T-helper 2 cell treated with Interferon-gamma antibody and Interleukin-4, amounts not matched to agents 5 μg/mL and 100 μg/mL, for 36 hours (primary cell): ENCODE measurements at regions not wholly inside any gene's neighbourhood (a gene's known extent, or its start where the extent isn't known, plus 50 kb on each side); places are given as distances from the start of the nearest gene placed in this dataset.

Experiments
- DNase-seq: peaks from one replicate; pipeline ENCODE4 v3.0.0; 2021; ENCODE audit warnings: low spot score
- H3K27ac Mint-ChIP-seq: one replicate; pipeline ENCODE4 v1.8.0; 2021; ENCODE audit warnings: mild to moderate bottlenecking, mixed read lengths
- H3K27me3 Mint-ChIP-seq: one replicate; pipeline ENCODE4 v1.8.0; 2021; ENCODE audit warnings: low read depth, mixed read lengths
- H3K36me3 Mint-ChIP-seq: one replicate; pipeline ENCODE4 v1.8.0; 2021; ENCODE audit warnings: low read depth, mixed read lengths
- H3K4me1 Mint-ChIP-seq: one replicate; pipeline ENCODE4 v1.8.0; 2021; ENCODE audit warnings: low read depth, mixed read lengths
- H3K4me3 Mint-ChIP-seq: one replicate; pipeline ENCODE4 v1.8.0; 2022; ENCODE audit warnings: mild to moderate bottlenecking, moderate library complexity, mixed read lengths
- H3K9me3 Mint-ChIP-seq: one replicate; pipeline ENCODE4 v1.8.0; 2021; ENCODE audit warnings: mixed read lengths

DNA sequence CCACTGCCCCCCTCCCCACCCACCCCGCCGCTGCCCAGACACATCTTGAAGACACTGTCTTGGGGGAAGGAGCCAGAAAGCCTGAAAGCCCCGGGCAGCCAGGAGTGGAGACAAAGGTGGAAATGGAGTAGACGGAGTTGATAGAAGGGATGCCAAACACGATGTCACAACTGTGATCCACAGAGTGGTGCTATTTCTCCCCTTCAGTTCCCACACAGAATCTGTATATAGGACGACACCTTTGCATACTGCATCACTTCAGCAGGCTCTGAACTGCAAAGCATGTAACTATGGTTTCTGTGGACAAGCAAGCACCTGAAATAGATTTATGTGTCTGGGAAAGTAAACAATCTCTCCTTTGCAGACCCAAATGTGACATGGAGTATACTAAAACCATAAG, 56.4 kb upstream of the F13A1 start:
- Mint-ChIP-seq H3K27ac (no peak overlapping the region), H3K36me3 (no peaks in the 10 kb centered on the region), H3K27me3 (peaks cover 3% of the 10 kb centered on the region), H3K9me3 (no peaks in the 10 kb centered on the region), H3K4me3 (no peak overlapping the region), H3K4me1 (no peaks in the 10 kb centered on the region)
- no peak for DNase-seq

DNA sequence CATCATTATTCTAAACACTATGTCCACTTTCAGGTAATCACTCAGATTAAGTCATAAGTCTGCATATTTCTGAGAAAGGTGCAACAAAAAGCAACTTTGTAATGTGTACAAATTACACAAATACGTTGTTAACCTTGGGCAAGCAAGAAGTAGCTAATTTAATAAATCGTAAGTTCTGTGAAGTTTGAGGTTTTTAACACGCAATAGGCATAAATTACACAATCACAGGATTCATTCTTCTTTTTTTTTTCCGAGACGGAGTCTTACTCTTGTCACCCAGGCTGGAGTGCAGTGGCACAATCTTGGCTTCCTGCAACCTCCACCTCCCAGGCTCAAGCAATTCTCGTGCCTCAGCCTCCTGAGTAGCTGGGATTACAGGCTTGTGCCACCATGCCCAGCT, 57.2 kb upstream of the F13A1 start:
- H3K36me3 Mint-ChIP-seq = no peaks in the 10 kb centered on the region
- no peak overlapping the region for H3K4me3 Mint-ChIP-seq
- H3K27ac Mint-ChIP-seq = no peak overlapping the region
- peaks cover 3% of the 10 kb centered on the region for H3K27me3 Mint-ChIP-seq
- DNase-seq = no peak
- H3K4me1 Mint-ChIP-seq = no peaks in the 10 kb centered on the region
- H3K9me3 Mint-ChIP-seq = no peaks in the 10 kb centered on the region

- no peaks in the 10 kb centered on the region for H3K9me3 Mint-ChIP-seq
- peaks cover 3% of the 10 kb centered on the region for H3K27me3 Mint-ChIP-seq
- H3K4me1 Mint-ChIP-seq = no peaks in the 10 kb centered on the region
- H3K36me3 Mint-ChIP-seq = no peaks in the 10 kb centered on the region
- no peak overlapping the region for H3K27ac Mint-ChIP-seq
- no peak for DNase-seq
- no peak overlapping the region for H3K4me3 Mint-ChIP-seq
Measured at GRCh38 chr6:6379573-6379972, 59.1 kb upstream of the F13A1 start.

DNA sequence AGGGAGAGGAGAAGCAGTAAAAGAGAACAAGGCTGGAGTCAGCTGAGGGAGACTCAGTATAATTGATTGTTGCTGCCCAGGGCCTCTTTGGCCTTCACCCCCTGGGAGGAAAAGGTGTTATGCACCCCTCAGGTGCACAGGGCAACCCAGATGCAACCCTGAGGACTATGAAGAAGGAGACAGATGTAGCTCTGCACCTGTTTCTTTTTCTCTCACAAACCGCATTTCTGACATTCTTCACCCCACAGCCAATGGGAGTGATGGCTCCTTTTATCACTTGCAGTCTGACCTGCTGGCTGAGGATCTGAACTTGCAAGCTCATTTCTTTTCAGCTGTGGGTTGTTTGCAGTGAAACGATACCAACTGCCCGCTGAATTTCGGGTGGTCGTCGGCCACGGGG, 64.1 kb upstream of the F13A1 start:
- Mint-ChIP-seq H3K9me3 (no peaks in the 10 kb centered on the region), H3K4me1 (no peaks in the 10 kb centered on the region), H3K27ac (no peak overlapping the region)

DNA sequence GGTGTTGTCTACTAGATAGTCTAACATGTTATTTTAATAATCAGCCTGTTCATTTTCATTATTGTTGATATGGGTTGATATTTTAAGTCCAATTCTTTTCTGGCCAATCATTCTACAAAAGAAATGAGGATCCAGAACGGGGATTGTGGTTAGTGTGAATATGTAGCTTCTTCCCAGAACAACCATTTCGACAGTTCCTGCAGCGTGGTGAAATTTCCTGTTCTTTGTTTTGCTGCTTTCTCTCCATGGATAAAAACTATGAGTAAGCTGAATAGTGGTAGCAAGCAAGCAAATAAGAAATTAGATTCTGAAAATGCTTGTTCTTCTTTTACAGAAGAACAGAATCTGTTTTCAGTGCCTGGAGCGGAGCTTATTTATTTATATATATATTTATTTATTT, 65.5 kb upstream of the F13A1 start:
- Mint-ChIP-seq H3K27ac (no peak overlapping the region), H3K4me1 (no peaks in the 10 kb centered on the region), H3K27me3 (no peaks in the 10 kb centered on the region), H3K9me3 (no peaks in the 10 kb centered on the region), H3K4me3 (no peak overlapping the region), H3K36me3 (no peaks in the 10 kb centered on the region)
- DNase-seq = no peak

More for the DNA sequence above, 64.1 kb upstream of the F13A1 start:
- DNase-seq = no peak
- Mint-ChIP-seq H3K36me3 (no peaks in the 10 kb centered on the region), H3K4me3 (no peak overlapping the region), H3K27me3 (peaks cover 3% of the 10 kb centered on the region)

GRCh38 chr6:6390849-6391602, 70.6 kb upstream of the F13A1 start:
- Mint-ChIP-seq H3K4me1 (no peaks in the 10 kb centered on the region), H3K27me3 (peaks cover 3% of the 10 kb centered on the region), H3K27ac (no peak overlapping the region), H3K9me3 (no peaks in the 10 kb centered on the region), H3K36me3 (no peaks in the 10 kb centered on the region), H3K4me3 (no peak overlapping the region)
- no peak for DNase-seq

DNA sequence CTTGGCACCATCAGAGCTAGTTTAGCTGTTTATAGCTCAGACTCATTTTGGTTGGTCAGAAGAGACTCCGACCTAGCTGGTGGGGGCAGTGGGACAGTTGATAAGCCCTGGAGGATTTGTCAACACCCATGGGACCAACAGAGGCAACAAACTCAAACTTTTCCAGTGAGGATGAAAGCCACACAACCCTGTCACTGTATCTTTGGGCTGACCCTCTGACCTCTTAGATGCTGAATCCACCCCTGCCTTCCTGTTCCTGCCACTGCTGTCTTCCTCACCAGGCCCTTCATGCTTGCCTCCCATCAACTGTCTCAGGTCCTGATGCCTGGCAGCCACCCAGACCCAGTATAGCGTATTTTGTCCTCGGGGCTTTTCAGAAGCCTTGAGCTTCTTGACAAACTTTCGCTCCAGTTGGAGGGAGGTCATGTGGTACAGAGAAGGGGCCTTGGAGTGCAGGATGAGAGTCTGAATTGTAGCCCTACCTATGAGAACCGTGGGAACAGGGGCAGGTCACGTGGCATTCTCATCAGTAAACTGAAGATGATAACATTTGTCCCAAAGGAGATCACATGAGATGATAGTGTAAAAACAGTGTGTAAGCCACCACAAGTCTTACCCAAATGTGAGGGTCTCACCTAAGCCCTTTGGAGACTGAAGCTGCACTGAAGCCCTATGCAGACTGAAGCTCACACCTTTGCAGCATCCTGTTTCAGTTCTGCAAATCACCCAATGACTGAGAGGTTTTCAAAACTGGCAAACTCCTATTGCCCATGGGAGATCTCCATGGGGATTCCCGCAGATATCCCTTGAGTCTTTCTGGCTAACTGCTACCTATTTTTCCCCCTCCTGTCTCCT, 72.0 kb upstream of the F13A1 start:
- H3K36me3 Mint-ChIP-seq = no peaks in the 10 kb centered on the region
- no peak overlapping the region for H3K27ac Mint-ChIP-seq
- H3K4me1 Mint-ChIP-seq = no peaks in the 10 kb centered on the region
- H3K4me3 Mint-ChIP-seq = no peak overlapping the region
- H3K27me3 Mint-ChIP-seq = peaks cover 3% of the 10 kb centered on the region
- DNase-seq = no peak
- no peaks in the 10 kb centered on the region for H3K9me3 Mint-ChIP-seq

GRCh38 chr6:6393069-6393529, 72.6 kb upstream of the F13A1 start:
- no peaks in the 10 kb centered on the region for H3K36me3 Mint-ChIP-seq
- H3K4me1 Mint-ChIP-seq = no peaks in the 10 kb centered on the region
- H3K27me3 Mint-ChIP-seq = peaks cover 3% of the 10 kb centered on the region
- H3K4me3 Mint-ChIP-seq = no peak overlapping the region
- H3K27ac Mint-ChIP-seq = no peak overlapping the region
- DNase-seq = no peak
- no peaks in the 10 kb centered on the region for H3K9me3 Mint-ChIP-seq

DNA sequence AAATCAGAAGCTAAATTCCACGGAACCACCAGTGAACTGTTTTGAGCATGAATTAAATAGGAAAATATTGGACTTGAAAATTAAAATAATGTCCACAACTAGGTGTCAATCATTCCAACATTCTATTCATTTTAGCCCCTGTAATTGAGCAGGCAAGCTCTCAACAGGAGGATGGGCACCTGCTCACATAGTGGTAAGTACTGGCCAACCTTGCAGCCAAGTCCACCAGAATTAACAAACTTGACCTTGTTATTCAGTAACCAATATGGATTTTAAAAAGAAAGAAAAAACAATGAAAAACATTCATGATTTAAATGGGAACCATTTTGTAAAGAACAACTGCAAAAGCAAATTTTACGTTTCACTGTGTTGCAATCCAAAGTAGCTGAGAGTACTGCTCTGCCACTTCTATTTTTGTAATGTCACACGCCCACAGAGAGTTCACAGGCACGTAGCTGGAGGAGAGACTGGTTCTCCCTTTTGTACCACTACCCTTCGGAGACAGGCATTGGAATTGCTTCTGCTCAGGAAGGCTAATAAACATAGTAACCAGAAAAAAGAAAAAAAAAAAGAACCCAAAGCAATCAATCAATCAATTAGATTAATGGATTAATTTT, 75.2 kb upstream of the F13A1 start:
- DNase-seq = no peak
- Mint-ChIP-seq H3K4me1 (no peaks in the 10 kb centered on the region), H3K9me3 (no peaks in the 10 kb centered on the region), H3K36me3 (no peaks in the 10 kb centered on the region), H3K27me3 (peaks cover 3% of the 10 kb centered on the region), H3K27ac (no peak overlapping the region), H3K4me3 (no peak overlapping the region)

DNA sequence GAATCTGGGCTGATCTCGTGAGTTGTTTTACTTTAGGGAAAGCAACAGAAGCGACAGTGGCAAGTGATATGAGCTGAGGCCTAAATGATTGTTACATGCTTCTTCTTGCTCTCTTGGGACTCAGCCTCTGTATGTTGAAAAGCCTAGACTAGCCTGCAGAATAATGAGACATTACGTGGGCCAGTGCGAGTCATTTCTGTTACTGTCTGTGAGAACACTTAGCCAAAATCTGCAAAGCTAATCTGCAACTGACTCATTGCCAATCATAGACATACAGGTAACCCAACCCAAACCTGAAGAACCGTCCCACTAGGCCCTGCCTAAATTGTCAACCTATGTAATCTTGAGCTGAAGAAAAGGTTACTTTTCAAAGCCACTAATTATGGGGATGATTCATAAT, 77.4 kb upstream of the F13A1 start:
- no peak overlapping the region for H3K27ac Mint-ChIP-seq
- H3K4me1 Mint-ChIP-seq = no peaks in the 10 kb centered on the region
- H3K27me3 Mint-ChIP-seq = peaks cover 3% of the 10 kb centered on the region
- H3K4me3 Mint-ChIP-seq = no peak overlapping the region
- H3K9me3 Mint-ChIP-seq = no peaks in the 10 kb centered on the region
- no peak for DNase-seq
- no peaks in the 10 kb centered on the region for H3K36me3 Mint-ChIP-seq

DNA sequence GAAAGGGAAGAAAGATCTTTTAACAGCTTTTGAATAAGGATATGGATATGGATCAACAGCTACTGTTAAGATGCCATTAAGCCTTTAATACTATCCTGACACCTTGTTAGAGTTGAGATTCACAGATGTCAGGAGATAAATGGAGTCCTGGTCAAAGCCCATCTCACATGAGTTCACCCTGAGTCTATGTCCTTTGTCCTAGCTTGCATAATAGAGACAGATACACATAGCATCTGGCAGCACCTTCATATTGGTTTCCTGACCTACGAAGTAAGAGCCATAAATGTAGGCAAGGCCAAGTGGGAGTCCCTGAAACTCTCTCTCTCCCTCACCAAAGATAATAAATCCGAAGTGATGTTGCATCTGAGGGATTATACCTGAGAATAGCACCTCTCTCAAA, 79.1 kb upstream of the F13A1 start:
- Mint-ChIP-seq H3K27ac (no peak overlapping the region), H3K4me1 (no peaks in the 10 kb centered on the region), H3K4me3 (no peak overlapping the region), H3K27me3 (peaks cover 1% of the 10 kb centered on the region), H3K36me3 (no peaks in the 10 kb centered on the region), H3K9me3 (no peaks in the 10 kb centered on the region)
- no peak for DNase-seq

DNA sequence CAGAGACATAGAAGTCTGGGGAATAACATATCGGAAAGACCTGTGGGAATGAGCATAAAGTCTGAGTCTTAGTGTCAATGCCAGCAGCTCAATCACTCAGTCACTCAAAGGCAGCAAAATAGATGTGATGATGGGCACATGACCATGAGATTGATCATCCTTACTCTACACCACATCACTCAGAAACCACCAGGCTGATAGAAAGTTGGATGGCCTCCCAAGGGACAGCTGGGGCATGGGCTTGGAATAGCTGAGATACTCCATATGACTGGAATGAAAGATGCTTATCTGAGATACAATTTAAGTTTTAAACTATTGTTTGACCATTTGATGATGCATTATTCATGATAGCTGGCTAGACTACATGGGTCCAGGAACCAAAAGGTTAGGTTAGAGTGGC, 80.9 kb upstream of the F13A1 start:
- H3K36me3 Mint-ChIP-seq = no peaks in the 10 kb centered on the region
- H3K27me3 Mint-ChIP-seq = no peaks in the 10 kb centered on the region
- no peaks in the 10 kb centered on the region for H3K4me1 Mint-ChIP-seq
- no peak overlapping the region for H3K4me3 Mint-ChIP-seq
- no peak overlapping the region for H3K27ac Mint-ChIP-seq
- DNase-seq = no peak
- H3K9me3 Mint-ChIP-seq = no peaks in the 10 kb centered on the region

GRCh38 chr6:6402006-6402405, 81.5 kb upstream of the F13A1 start:
- H3K4me3 Mint-ChIP-seq = no peak overlapping the region
- no peaks in the 10 kb centered on the region for H3K27me3 Mint-ChIP-seq
- H3K9me3 Mint-ChIP-seq = no peaks in the 10 kb centered on the region
- H3K27ac Mint-ChIP-seq = no peak overlapping the region
- DNase-seq = no peak
- H3K36me3 Mint-ChIP-seq = no peaks in the 10 kb centered on the region
- H3K4me1 Mint-ChIP-seq = no peaks in the 10 kb centered on the region

- Mint-ChIP-seq H3K27me3 (no peaks in the 10 kb centered on the region), H3K4me1 (no peaks in the 10 kb centered on the region), H3K27ac (no peak overlapping the region), H3K36me3 (no peaks in the 10 kb centered on the region), H3K9me3 (no peaks in the 10 kb centered on the region), H3K4me3 (no peak overlapping the region)
- DNase-seq = no peak
Measured at GRCh38 chr6:6402591-6402990, 82.1 kb upstream of the F13A1 start.
